Keratinocyte (primary cell): ENCODE measurements at regions not wholly inside any gene's neighbourhood (a gene's known extent, or its start where the extent isn't known, plus 50 kb on each side); places are given as distances from the start of the nearest gene placed in this dataset.

Experiments
- DNase-seq: peaks from one replicate; pipeline ENCODE4 v3.0.0-alpha.2; 2011; ENCODE audit warnings: low read depth, missing footprints, low spot score
- FAIRE-seq: peaks from 2 replicates; lab custom pipeline; 2011; peaks lifted over from hg19 to GRCh38; lab: Jason Lieb, UNC
- H2AFZ ChIP-seq: 2 replicates; pipeline ENCODE4 v1.6.0; 2012; ENCODE audit warnings: low read length, control low read depth, inconsistent platforms; ENCODE audit not compliant: control insufficient read depth
- H3K27ac ChIP-seq: 2 replicates; pipeline ENCODE4 v1.5.1; 2011; ENCODE audit warnings: low read length; ENCODE audit not compliant: control insufficient read depth, insufficient read depth
- H3K27me3 ChIP-seq: 3 replicates; pipeline ENCODE4 v1.6.0; 2011; ENCODE audit warnings: low read length; ENCODE audit not compliant: control insufficient read depth, insufficient read depth; ENCODE audit errors: extremely low read depth
- H3K36me3 ChIP-seq, 2 experiments: 2 replicates in 1 of 2; 3 replicates in 1 of 2; pipeline ENCODE4 v1.5.1; 2011; ENCODE audit warnings: low read length in 2 of 2, mild to moderate bottlenecking in 1 of 2; ENCODE audit not compliant: control insufficient read depth in 2 of 2, insufficient read depth in 2 of 2; ENCODE audit errors: extremely low read depth in 1 of 2
- H3K4me1 ChIP-seq: 3 replicates; pipeline ENCODE4 v1.5.1; 2011; ENCODE audit warnings: low read length; ENCODE audit not compliant: control insufficient read depth, insufficient read depth; ENCODE audit errors: extremely low read depth
- H3K4me2 ChIP-seq: 3 replicates; pipeline ENCODE4 v1.6.0; 2011; ENCODE audit warnings: low read depth, low read length; ENCODE audit not compliant: control insufficient read depth, insufficient read depth; ENCODE audit errors: extremely low read depth
- H3K4me3 ChIP-seq, 3 experiments: fragments of 200-600 bp in 1 of 3; sonication (generic) in 1 of 3; 2 replicates in 2 of 3; 3 replicates in 1 of 3; pipeline ENCODE4 v1.5.1; 2011 to 2016; ENCODE audit warnings: low read length in 3 of 3, mild to moderate bottlenecking in 3 of 3, control low read depth in 2 of 3, inconsistent platforms in 1 of 3, low read depth in 1 of 3, mixed read lengths in 1 of 3, mixed run types in 1 of 3, moderate library complexity in 1 of 3; ENCODE audit not compliant: control insufficient read depth in 2 of 3, insufficient read depth in 2 of 3; ENCODE audit errors: extremely low read depth in 1 of 3
- H3K79me2 ChIP-seq: 2 replicates; pipeline ENCODE4 v1.6.0; 2012; ENCODE audit warnings: low read length; ENCODE audit not compliant: control insufficient read depth, insufficient read depth
- H3K9ac ChIP-seq: 3 replicates; pipeline ENCODE4 v1.6.0; 2011; ENCODE audit warnings: low read length; ENCODE audit not compliant: control insufficient read depth, insufficient read depth; ENCODE audit errors: extremely low read depth
- H3K9me1 ChIP-seq: 3 replicates; pipeline ENCODE4 v1.6.0; 2011; ENCODE audit warnings: low read length; ENCODE audit not compliant: control insufficient read depth, insufficient read depth; ENCODE audit errors: extremely low read depth
- H3K9me3 ChIP-seq: 2 replicates; pipeline ENCODE4 v1.5.1; 2012; ENCODE audit warnings: low read depth, low read length; ENCODE audit not compliant: control insufficient read depth
- H4K20me1 ChIP-seq: 3 replicates; pipeline ENCODE4 v1.6.0; 2011; ENCODE audit warnings: low read length; ENCODE audit not compliant: control insufficient read depth, insufficient read depth; ENCODE audit errors: extremely low read depth
- EZH2 ChIP-seq: IDR thresholded peaks from one replicate; pipeline ENCODE4 v1.6.1; 2012; ENCODE audit warnings: inconsistent platforms, mild to moderate bottlenecking, low read length, moderate library complexity
- dilution Hi-C: fragments of 300-500 bp; cut with MboI; formaldehyde crosslinking; loops from one replicate; pipeline ENCODE4 v1.7.0; 2020; ENCODE audit warnings: low sequenced_read_pairs; ENCODE audit not compliant: extremely low pct_ligation_motif_present
- TF ChIP-seq, protein P1 (sequence below), 3 experiments: IDR thresholded peaks in 1 of 3; conservative IDR thresholded peaks in 1 of 3; optimal IDR thresholded peaks in 1 of 3; 2 replicates in 2 of 3; 3 replicates in 1 of 3; pipeline versions ENCODE3 to v1.5.1; 2011; ENCODE audit warnings: low read length in 3 of 3, mild to moderate bottlenecking in 3 of 3, moderate library complexity in 2 of 3, control low read depth in 1 of 3, inconsistent platforms in 1 of 3; ENCODE audit not compliant: insufficient read depth in 2 of 3; ENCODE audit errors: extremely low read depth in 1 of 3

DNA sequence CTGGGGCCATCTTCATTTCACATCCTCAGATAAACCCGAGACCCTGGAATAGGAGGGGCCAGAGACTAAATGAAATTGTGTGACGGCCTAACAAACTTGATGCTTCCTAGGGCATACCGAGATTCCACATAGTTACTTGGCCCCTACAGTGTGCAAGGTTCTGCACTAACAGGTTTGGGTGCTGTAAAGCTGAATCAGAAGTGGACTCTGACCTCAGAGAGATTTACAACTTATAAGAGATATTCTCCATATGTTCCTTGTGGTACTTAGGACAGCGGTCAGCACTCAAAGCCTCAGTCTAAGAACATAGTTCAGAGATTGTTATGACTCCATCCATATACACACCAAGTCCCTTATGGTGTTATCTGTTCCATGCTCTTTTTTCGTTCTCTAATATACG, 55.1 kb upstream of the FHIP2A start:
- Histone ChIP-seq H3K4me2 (peak overlapping the region; percentile 95), H2AFZ (no peak overlapping the region), H3K79me2 (no peaks in the 10 kb centered on the region), H4K20me1 (no peaks in the 10 kb centered on the region), H3K4me1 (peaks cover 12% of the 10 kb centered on the region), H3K4me3 (no peak overlapping the region), H3K9ac (no peak overlapping the region), H3K36me3 (no peaks in the 10 kb centered on the region), H3K27ac (no peak overlapping the region), H3K9me1 (no peaks in the 10 kb centered on the region), H3K27me3 (no peaks in the 10 kb centered on the region), H3K9me3 (no peaks in the 10 kb centered on the region)
- DNase-seq (no peak), FAIRE-seq (peak; percentile 13)
- dilution Hi-C loops: no loop called here
- TF ChIP-seq, protein P1, sequence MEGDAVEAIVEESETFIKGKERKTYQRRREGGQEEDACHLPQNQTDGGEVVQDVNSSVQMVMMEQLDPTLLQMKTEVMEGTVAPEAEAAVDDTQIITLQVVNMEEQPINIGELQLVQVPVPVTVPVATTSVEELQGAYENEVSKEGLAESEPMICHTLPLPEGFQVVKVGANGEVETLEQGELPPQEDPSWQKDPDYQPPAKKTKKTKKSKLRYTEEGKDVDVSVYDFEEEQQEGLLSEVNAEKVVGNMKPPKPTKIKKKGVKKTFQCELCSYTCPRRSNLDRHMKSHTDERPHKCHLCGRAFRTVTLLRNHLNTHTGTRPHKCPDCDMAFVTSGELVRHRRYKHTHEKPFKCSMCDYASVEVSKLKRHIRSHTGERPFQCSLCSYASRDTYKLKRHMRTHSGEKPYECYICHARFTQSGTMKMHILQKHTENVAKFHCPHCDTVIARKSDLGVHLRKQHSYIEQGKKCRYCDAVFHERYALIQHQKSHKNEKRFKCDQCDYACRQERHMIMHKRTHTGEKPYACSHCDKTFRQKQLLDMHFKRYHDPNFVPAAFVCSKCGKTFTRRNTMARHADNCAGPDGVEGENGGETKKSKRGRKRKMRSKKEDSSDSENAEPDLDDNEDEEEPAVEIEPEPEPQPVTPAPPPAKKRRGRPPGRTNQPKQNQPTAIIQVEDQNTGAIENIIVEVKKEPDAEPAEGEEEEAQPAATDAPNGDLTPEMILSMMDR (optimal IDR thresholded peaks at IDR 0.05 in 1 of 3, IDR thresholded peaks at IDR 0.05 in 1 of 3, conservative IDR thresholded peaks at IDR 0.05 in 1 of 3; ENCODE audit: extremely low read depth in 1 of 3, insufficient read depth in 2 of 3, low read length in 3 of 3): no peak
- no peak for TF ChIP-seq EZH2

DNA sequence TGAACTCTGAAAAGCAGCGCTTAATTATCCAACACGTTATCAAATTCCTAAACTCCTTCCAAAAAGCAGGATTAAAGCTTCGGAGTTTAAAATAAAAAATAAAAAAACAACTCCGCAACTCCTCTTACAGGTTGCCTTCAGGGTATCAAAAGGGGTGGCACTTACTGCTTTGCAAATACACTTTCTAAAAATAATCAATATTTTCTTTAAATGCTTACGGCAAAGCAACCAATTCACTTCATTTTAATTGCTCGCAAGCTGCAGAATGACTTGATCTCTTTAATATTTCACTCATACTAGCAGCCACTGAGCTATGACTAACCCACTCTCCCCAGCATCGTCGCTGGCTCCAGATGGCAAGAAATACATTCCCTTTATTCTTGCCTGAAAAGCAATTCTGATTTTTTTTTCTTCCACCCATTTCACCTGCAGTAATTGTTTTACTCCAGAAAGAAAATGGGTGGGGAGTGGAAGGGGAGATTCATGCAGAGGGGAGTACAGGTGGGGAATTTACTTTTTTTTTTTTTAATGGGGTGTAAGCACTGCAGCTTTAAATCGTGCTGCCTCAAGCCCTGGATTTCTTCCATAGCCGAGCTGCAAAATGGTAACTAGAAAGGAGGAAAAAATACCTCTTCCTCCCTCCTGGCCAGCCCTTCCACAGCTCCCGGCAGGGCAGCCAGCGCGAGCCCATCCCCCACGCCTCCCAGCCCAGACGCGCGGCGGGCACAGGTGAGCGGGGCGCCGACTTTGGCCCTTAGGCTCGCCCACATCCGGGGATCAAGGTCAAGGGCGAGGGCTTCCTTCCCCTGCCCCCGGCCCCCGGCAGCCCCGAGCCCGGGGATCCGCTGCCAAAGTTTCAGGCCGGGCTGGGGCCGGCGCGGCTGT, 54.2 kb upstream of the FHIP2A start:
- FAIRE-seq: peak; percentile 71
- no peaks in the 10 kb centered on the region for H4K20me1 ChIP-seq
- peak overlapping the region; percentile 95 for H3K4me2 ChIP-seq
- peak overlapping the region; percentile 59 to 77 (median 70) for H3K4me3 ChIP-seq
- no peak overlapping the region for H3K27ac ChIP-seq
- dilution Hi-C loops: no loop called here
- TF ChIP-seq EZH2: no peak
- TF ChIP-seq, protein P1 (optimal IDR thresholded peaks at IDR 0.05 in 1 of 3, IDR thresholded peaks at IDR 0.05 in 1 of 3, conservative IDR thresholded peaks at IDR 0.05 in 1 of 3; ENCODE audit: extremely low read depth in 1 of 3, insufficient read depth in 2 of 3, low read length in 3 of 3): no peak
- peak overlapping the region; percentile 50 for H3K9ac ChIP-seq
- H3K9me1 ChIP-seq: no peaks in the 10 kb centered on the region
- no peaks in the 10 kb centered on the region for H3K9me3 ChIP-seq
- no peaks in the 10 kb centered on the region for H3K79me2 ChIP-seq
- H3K36me3 ChIP-seq: no peaks in the 10 kb centered on the region
- no peak for DNase-seq
- no peaks in the 10 kb centered on the region for H3K27me3 ChIP-seq
- peak overlapping the region; percentile 23 for H2AFZ ChIP-seq
- H3K4me1 ChIP-seq: peaks cover 12% of the 10 kb centered on the region
